ENCODE measurements at regions not wholly inside any gene's neighbourhood (a gene's known extent, or its start where the extent isn't known, plus 50 kb on each side); places are given as distances from the start of the nearest gene placed in this dataset.

- Histone ChIP-seq H3K27ac (no peak overlapping the region), H3K36me3 (no peaks in the 10 kb centered on the region), H3K9me3 (no peaks in the 10 kb centered on the region), H3K27me3 (no peaks in the 10 kb centered on the region), H3K4me1 (peaks cover 2 to 25% (median 14%) of the 10 kb centered on the region in 9 donors), H3K4me3 (no peak overlapping the region)
- WGBS, 2 donors: 90 to 97% methylated on average over 3 of the region's 3 CpGs
- no peak for TF ChIP-seq CTCF (IDR thresholded peaks at IDR 0.05)
- DNase-seq (no peak), ATAC-seq (no peak)
- intact Hi-C loops (cut with DNase I): loop anchor here in 5 of 10 donors (10.0 kb wide), 2 partner anchors 383 to 633 kb away; no protein-coding TSS in a partner anchor
Observed at GRCh38 chr2:42851740-42852250, 59.4 kb upstream of the HAAO start.

GRCh38 chr2:42851186-42851585 lies 58.8 kb upstream of the HAAO start:
- Histone ChIP-seq H3K9me3 (no peaks in the 10 kb centered on the region), H3K27me3 (no peaks in the 10 kb centered on the region), H3K4me1 (peaks cover 2 to 25% (median 14%) of the 10 kb centered on the region in 9 donors), H3K36me3 (no peaks in the 10 kb centered on the region), H3K4me3 (no peak overlapping the region), H3K27ac (no peak overlapping the region)
- TF ChIP-seq CTCF (IDR thresholded peaks at IDR 0.05): no peak
- ATAC-seq: no peak
- intact Hi-C loops (cut with DNase I): loop anchor here in 5 of 10 donors (10.0 kb wide), 2 partner anchors 384 to 634 kb away; no protein-coding TSS in a partner anchor
- 69 to 70% methylated on average over 4 of the region's 4 CpGs for WGBS, 2 donors
- no peak for DNase-seq

- H3K27ac ChIP-seq: no peak overlapping the region
- ATAC-seq: no peak
- 86 to 88% methylated on average over 14 of the region's 14 CpGs for WGBS, 2 donors
- intact Hi-C loops (cut with DNase I): loop anchor here in 5 of 10 donors (10.0 kb wide), 2 partner anchors 385 to 635 kb away; no protein-coding TSS in a partner anchor
- H3K4me3 ChIP-seq: no peak overlapping the region
- no peaks in the 10 kb centered on the region for H3K27me3 ChIP-seq
- DNase-seq: no peak
- H3K9me3 ChIP-seq: no peaks in the 10 kb centered on the region
- no peak for TF ChIP-seq CTCF (IDR thresholded peaks at IDR 0.05)
- no peaks in the 10 kb centered on the region for H3K36me3 ChIP-seq
- H3K4me1 ChIP-seq: peaks cover 2 to 35% (median 15%) of the 10 kb centered on the region in 9 donors
Observed at GRCh38 chr2:42850016-42850805, 57.8 kb upstream of the HAAO start.

GRCh38 chr2:42849311-42849710 lies 56.9 kb upstream of the HAAO start:
- no peak for TF ChIP-seq CTCF (IDR thresholded peaks at IDR 0.05)
- DNase-seq: no peak
- Histone ChIP-seq H3K27ac (no peak overlapping the region), H3K4me3 (no peak overlapping the region), H3K36me3 (no peaks in the 10 kb centered on the region), H3K4me1 (peaks cover 1 to 33% (median 17%) of the 10 kb centered on the region in 9 donors), H3K27me3 (no peaks in the 10 kb centered on the region), H3K9me3 (no peaks in the 10 kb centered on the region)
- WGBS, 2 donors: 96 to 97% methylated on average over 5 of the region's 5 CpGs
- intact Hi-C loops (cut with DNase I): loop anchor here in 2 of 10 donors (5.0 to 10.0 kb wide), 2 partner anchors 385 to 1833 kb away; no protein-coding TSS in a partner anchor
- no peak for ATAC-seq

All from heart right ventricle (tissue), 16 donors.